GM19035 (cell line): ENCODE measurements at regions not wholly inside any gene's neighbourhood (a gene's known extent, or its start where the extent isn't known, plus 50 kb on each side); places are given as distances from the start of the nearest gene placed in this dataset.

Experiments
- ATAC-seq: cut with Tn5 transposase; IDR thresholded peaks from one replicate; pipeline ENCODE4 v1.9.1; 2021; ENCODE audit not compliant: unreplicated experiment

DNA sequence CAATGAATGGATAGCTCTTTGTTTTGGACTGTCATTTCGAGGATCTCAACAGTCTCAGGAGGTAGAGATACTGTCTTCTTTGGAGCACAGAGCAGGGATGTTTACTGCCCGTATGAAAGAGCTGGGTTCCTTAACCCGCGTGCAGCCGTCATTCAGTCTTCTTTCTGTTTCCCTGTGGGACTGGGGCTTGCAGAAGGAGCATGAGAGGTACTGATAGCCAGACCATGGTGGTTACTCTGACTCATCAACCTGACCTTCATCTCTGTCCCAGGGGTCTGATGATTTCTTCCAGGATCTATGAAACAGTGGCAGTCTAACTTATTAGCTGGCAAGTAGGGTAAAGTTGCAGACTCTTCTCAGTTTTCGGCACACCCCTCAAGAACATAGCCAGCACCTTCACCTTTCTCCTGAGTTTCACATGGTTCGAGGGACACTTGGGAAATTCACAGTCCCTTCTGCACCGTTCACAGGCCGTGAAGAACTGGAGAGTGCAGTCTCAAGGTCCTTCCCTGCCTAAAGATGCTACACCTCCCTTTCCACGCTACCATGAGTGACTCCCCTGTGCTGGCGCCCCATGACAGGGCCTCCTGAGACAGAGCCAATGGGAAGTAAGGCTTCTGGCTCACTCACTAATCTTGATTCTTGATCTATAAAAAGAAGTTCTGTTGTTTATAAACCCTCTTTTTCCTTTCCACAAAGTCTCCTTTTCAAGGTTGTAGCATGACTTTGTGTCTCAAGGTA, 226.2 kb downstream of the MC4R start:
- peak; percentile 92 for ATAC-seq

DNA sequence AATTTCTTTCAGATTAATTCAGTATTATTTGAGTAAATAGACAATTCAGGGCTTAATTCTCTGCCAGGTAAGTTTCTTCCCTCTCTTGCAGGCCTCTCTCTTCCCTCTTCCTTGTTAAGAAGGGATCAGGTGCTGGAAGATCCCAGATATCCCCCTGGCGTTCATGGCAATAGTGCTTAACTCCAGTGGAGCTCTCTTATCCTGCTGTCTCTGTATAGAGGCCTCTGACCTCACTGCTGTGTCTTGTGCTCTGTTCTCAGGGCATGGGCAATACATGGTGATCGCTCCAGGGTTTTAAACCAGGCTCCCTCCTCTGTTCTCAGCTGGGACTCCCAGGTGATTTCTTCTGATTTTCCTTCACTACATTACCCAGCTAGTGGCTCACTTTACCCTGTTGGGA, 226.8 kb downstream of the MC4R start:
- peak; percentile 26 for ATAC-seq

DNA sequence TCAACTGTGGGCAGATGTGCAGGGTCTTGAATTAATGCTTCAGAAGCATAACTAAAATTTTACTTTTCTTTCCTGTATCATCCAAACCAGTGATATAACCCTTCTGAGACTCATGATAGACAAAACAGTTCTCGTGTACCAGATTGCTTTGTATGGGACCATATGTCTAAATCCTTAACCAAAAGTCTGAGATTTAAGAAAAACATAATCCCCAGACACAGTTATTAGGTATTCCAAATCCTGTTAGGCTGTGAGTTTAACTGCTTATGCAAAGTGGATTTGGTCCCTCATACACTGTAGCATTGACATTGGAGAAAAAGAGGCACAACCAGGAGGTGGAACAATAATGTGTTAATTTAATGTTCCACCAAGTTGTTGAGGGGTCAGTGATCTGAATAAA, 235.0 kb downstream of the PMAIP1 start:
- no peak for ATAC-seq

DNA sequence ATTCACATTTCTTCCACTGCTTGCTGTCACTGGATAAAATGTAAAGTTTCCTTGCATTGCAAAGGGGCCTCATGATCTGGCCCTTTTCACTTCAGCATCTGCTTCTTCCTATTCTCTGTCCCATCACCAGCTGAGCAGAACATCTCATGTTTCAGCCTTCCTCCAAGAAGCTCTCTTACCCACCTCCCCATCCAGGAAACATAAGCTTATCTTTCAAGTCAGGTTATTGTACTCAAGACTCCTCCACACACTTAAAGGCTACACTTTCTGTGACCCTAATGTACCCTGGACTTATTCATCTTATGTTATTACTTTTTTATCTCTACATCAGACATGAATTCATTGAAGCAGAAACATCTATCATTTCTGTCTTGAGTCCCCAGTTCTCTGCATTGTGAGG, 230.5 kb downstream of the PMAIP1 start:
- no peak for ATAC-seq

DNA sequence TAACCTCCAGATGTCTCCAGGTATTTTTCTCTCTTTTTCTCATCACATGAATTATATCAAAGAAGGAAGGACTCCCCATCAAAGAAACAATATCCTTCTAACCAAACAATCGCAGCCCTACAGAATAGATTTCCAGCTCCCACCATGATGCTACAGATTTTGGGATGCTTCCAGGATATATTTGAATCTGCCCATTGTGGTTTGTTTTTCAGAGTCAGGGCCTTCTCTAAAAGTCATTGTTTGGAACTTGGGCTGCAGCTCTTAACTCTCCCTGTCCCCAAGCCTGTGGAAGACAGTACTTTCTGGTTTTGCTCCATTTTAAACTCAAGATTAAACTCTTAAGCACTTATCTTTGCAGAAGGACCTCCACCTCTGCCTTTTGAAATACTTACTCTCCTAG, 223.2 kb downstream of the PMAIP1 start:
- no peak for ATAC-seq

DNA sequence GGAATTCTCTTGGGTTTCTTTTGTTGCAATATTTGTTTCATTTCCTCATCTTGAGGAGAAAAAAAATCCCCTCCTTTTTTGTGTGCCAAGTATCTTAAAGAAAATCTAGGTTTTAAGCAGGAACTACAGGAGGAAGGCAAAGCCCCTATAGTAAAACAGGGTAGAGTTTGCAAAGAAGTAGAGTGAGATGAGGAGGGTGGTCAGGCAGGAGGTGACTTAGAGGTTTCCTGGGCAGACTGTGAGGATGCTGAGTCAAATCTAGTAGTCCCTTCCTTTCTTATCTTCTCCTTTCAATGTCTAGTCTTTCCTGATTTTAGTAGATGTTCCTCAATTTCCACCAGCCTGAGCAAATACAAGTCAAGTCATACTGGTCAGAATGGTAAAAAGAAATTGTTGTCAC, 222.5 kb downstream of the PMAIP1 start:
- ATAC-seq = no peak

DNA sequence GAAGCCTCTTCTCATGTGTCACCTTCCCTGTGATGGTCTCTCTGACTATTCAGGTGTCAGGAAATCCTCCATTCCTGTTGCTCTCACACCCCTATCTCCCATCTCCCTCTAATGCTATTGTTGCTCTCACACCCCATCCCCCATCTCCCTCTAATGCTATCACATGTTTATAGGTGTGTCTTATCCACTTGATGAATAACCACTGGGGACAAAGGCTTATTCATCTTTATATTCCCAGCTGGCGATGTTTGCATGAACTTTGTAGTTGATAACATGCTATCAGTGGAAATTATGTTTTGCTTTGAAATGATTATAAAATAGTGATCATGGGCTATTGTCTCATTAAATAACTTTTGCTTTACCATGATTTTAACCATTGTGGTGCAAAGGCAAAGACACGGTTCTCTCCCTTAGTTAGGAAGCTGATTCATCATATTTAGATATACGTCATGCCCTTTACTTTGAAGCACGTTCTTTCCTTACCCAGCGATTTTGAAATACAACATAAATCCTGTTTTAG, 220.5 kb downstream of the PMAIP1 start:
- no peak for ATAC-seq

DNA sequence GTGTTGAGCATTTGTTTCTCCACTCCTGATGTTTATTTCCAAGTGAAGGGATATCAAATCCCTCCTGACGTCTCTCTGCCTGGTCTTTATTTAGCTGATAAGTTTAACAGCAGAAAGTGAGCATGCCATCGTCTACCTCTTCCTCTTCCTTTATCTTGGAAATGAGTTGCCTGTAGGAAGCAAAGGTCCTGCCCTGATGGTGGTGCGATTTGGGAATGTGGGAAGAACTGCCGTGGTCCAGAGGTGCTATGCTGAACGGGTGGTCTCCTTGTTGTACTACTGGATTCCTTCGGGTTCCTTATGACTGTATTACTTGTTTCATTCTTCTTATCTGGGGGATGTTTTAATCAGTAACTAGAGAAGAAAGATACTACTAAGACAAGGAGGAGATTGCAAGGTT, 217.5 kb downstream of the PMAIP1 start:
- no peak for ATAC-seq

DNA sequence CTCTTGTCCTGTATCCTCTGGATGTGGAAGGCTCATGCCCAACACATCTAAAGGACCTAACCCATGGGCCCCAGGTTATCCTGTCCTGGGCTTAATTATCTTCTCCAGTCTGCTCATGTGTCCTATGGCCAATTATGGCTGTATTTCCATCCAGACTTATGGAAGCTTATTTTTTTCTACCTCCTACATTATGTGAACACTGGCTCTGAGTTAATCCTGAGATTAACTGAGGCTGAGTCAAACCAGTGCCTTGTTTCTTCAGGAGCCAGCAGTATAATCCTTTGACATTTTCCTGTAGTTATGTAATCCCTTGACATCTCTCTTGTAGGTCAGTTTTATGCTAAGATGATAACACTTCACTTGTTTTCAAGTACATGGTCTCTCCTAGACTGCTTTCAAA, 213.6 kb downstream of the PMAIP1 start:
- no peak for ATAC-seq

DNA sequence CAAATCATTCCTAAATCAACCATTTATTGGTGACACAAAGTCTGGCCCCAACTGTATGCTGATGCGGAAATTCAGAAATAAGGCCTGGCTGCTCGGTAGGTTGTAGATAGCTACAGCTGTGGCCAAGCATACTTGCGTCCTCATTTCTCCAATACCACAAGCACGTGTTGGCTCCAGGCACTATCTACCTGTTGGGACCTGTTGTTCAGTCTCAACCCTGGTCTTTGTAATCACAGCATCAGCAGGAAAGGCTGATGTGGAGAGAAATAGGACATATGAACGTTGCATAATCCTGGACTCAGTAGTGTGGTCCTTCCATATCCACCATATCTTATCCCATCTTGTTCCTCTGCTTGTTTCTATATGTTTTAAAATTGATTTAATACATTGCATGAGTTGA, 212.6 kb downstream of the PMAIP1 start:
- no peak for ATAC-seq

DNA sequence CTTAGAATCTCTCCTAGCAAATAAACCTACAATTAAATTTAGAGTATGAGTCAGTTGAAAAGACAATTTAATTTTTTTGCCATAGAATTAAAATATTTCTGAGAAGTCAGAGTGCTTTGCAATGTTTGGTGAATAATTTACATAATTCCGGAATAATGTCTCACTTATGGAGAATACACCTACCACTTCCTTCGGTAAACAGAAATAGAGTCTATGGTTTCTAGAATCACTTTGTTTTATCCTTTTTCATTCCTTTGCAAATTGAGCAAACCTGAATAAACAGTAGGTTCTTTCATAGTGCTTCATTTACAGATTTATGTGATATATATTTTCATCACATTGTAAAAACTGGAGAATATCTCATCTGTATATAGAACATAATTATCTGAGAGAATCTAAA, 211.7 kb downstream of the PMAIP1 start:
- ATAC-seq = no peak

DNA sequence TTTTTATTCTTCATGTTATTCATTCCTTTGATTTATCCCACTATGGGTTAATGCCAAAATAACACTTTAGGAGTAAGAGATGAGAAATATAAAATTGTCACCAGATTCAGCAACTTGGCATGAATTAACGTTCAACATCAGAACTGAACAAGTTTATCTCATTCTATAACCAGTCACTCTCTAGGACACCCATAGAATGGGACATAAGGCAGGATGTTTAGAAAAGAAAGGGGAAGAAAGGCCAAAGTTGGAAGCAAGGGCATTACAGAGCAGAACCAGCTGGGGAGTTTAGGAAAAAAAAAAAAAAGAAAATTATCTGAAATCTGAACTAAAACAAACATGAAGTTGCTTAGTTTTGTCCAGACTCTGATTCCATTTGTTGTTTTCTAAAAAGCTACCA, 211.0 kb downstream of the PMAIP1 start:
- no peak for ATAC-seq

DNA sequence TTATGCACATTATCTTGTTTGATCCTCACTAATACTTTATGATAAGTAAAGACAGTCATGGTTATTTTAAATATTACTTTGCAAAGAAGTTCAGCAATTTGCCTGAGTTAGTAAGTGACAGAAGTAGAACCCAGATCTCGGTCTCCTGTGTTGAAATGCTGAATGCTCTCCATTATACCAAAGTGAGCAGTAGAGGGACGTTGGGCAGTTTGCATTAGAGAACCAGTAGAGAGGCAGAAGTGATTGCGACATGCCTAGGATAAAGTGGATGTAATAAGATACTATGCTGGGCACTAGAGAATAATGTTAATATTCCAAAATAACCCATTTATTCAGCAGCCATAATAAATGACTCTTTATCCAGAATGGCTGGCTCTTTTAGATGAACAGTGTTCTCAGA, 201.0 kb downstream of the PMAIP1 start:
- no peak for ATAC-seq

DNA sequence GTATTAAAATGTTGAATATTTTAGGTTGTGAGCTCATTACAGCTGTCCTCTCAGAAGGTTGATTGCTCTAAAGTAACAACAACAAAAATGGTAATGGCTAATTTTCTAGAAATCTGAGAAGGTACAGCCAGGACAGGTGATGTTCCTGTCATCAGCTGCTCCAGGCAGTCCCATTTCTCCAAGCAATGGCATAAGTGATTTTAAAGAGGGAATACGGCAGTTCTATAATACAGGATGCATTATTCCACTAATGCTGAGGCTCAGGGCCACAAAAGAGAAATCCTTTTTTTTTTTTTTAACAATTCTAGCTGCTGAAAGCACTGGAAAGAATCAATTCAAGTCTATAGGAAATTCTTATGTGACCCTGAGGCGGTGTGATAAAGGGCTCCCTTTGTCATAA, 199.9 kb downstream of the PMAIP1 start:
- no peak for ATAC-seq

DNA sequence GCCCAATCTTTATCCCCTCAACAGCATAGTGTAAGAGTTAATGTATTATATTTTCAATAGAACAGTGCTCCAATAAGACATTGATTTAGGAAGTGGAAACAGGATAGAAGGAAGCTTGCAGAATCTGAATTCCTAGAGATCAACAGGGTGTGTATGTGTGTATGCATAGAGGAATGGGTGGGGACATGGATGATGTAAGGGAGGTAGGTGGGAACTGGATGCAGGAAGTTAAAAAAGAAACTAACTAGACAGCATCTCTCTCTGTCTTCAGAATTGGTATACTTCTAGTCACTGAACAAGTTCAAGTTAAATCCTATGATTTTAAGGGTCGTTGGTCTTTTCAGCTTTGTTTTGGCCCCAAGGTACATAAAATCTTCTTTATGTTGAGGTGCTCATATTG, 196.6 kb downstream of the PMAIP1 start:
- no peak for ATAC-seq

DNA sequence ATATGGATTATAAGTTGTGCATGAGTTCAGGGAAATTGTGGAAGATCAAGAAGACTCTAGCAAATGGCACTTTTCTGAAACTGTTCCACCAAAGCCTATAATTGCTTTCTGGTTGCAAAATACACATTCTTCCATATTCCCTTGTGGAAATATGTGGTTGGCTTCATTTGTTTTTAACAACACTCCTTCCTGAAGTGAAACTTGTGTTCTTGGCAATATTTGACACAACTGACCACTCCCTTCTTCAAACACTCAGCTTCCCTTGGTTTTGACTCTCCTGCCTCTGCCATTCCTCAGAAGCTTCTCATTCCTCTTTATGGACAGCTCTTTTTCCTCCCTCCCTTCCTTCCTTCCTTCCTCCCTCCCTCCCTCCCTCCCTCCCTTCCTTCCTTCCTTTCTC, 192.3 kb downstream of the PMAIP1 start:
- no peak for ATAC-seq

DNA sequence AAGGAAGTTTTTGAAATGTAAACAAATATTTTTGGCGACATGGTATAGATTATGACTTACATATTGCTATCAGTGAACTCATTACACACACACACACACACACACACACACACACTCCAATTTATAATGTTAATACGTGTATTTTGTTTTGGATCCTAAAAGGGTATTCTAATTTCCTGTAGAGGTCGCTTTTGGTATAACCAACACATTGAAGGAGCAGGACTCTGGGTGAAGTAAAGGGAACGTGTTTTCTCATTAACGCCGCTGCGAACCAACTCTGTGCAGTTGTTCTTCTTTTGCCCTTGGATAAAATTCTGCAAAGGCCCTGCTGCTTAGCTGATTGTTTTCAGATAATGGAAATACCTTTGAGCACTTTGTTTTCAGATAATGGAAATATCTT, 190.4 kb downstream of the PMAIP1 start:
- no peak for ATAC-seq

DNA sequence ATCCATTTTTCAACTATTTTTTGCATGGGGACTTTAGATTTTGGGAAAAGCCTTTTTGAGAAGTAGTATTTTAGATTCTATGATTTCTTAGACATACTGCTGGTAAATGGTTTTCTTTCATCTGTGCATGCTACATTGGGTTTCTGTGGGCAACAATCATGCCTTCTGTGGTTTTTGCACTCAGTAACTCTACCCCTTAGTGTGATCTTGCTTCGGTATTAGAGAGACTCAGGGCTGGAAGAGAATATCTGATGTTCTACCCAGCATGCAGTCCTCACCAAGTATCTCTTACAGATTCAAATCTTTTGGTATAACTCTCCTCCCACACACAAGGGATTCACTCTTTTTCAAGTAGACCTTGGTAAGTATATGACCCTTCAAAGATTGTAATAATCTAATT, 183.0 kb downstream of the PMAIP1 start:
- no peak for ATAC-seq

DNA sequence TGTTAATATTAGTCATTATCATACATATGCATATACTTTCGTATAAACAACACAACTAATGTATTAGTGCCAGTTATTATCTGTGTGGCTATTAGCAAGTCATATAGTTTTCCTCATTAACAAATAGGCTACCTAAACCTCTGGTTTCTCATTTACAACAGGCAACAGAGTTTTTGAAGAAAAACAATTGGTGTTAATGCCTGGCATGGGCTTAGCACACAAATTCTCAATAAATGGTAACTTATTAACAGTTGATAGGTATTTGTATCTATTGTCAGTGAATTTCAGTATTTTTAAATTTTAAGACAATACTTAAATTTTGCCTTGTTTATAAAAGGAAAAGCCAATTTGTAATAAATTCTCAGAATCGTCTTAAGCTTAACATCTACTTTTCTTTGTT, 182.5 kb downstream of the PMAIP1 start:
- no peak for ATAC-seq

DNA sequence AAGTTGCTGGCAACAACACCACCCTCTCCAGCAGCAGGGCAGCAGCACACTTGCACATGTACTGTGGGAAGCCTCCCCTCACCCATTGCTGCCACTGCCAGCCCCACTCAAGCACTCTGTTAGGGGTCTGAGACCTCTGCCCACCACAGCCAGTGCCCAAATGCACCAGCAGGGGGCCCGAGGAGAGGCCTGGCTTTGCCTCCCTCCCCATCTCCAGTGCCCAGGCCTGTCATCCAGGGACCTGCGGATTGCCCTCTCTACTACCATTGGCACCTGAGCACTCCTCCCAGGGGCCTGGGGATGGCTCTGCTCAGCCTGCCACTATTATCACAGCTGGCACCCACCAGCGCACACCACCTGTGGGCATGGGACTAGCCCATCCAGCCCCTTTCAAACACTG, 175.7 kb downstream of the PMAIP1 start:
- ATAC-seq = no peak

DNA sequence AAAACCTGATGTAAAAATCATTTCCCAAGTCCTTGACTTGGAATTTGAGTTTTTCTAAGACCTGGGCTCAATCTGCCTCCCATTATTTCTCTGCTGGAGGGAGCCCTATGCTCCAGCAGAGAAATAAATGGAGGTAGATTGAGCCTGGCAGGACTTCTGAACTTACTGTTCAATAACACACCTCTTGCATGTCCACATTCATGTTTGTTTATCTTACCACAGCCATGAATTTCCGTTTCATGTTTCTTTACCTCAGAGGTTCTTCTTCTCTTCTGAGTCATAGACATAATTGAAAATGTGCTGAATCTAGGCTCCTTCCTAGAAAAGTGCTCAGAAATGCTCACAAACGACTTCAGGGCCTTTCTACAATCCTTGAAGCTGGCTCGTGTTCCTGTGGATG, 170.8 kb downstream of the PMAIP1 start:
- ATAC-seq = no peak

DNA sequence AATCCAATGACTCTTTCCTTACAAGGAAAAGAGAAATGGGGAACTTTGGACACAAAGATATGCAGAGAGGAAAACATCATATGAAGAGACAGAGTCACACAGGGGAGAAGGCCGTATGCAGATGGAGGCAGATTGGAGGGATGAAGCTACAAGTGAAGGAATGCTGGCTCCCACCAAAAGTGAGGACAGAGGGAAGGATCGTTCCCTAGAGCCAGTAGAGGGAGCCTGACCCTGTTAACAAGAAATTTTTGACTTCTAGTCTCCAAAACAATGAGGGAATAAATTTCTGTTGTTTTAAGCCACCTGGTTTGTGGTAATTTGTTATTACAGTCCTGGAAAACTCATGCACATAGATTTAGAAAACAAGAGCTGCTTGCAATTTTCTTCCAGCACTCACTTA, 169.3 kb downstream of the PMAIP1 start:
- ATAC-seq = no peak
